NCI-H69 (cell line): ENCODE measurements at regions not wholly inside any gene's neighbourhood (a gene's known extent, or its start where the extent isn't known, plus 50 kb on each side); places are given as distances from the start of the nearest gene placed in this dataset.
A peak's percentile ranks its signal among the peaks of the same experiment; 100 is the strongest.
"Not testable (repeated sequence)": the region's sequence is repeated elsewhere in the genome, so short reads cannot be mapped to it uniquely, and the experiment has no call there.

Experiments
- DNase-seq: peaks from one replicate; lab custom pipeline; 2025; lab: John Stamatoyannopoulos, UW

- DNase-seq = not testable (repeated sequence)
Measured at GRCh38 chr14:105734241-105734640, 207.9 kb downstream of the TMEM121 start.

- DNase-seq = not testable (repeated sequence)
Measured at GRCh38 chr14:105736331-105736730, 209.9 kb downstream of the TMEM121 start.

- DNase-seq = no peak
Measured at GRCh38 chr14:105737504-105738246, 211.3 kb downstream of the TMEM121 start.

GRCh38 chr14:105738638-105739037, 212.3 kb downstream of the TMEM121 start:
- DNase-seq = no peak

- no peak for DNase-seq
Measured at GRCh38 chr14:105739331-105740102, 213.1 kb downstream of the TMEM121 start.

GRCh38 chr14:105740272-105740671, 213.9 kb downstream of the TMEM121 start:
- not testable (repeated sequence) for DNase-seq

GRCh38 chr14:105740961-105741360, 214.6 kb downstream of the TMEM121 start:
- not testable (repeated sequence) for DNase-seq

GRCh38 chr14:105741707-105742530, 215.5 kb downstream of the TMEM121 start:
- DNase-seq = not testable (repeated sequence)

- DNase-seq = no peak
Measured at GRCh38 chr14:105742531-105742848, 216.1 kb downstream of the TMEM121 start.

- DNase-seq = not testable (repeated sequence)
Measured at GRCh38 chr14:105742904-105743701, 216.7 kb downstream of the TMEM121 start.

GRCh38 chr14:105744213-105744787, 217.9 kb downstream of the TMEM121 start:
- DNase-seq = peak; percentile 8

GRCh38 chr14:105745433-105746123, 219.2 kb downstream of the TMEM121 start:
- no peak for DNase-seq

- DNase-seq = no peak
Measured at GRCh38 chr14:105746124-105746514, 219.7 kb downstream of the TMEM121 start.

GRCh38 chr14:105746800-105747502, 220.6 kb downstream of the TMEM121 start:
- not testable (repeated sequence) for DNase-seq

GRCh38 chr14:105747503-105748203, 221.3 kb downstream of the TMEM121 start:
- DNase-seq = not testable (repeated sequence)

- DNase-seq = peak; percentile 85
Measured at GRCh38 chr14:105748204-105748578, 221.8 kb downstream of the TMEM121 start.

- not testable (repeated sequence) for DNase-seq
Measured at GRCh38 chr14:105748710-105749109, 222.3 kb downstream of the TMEM121 start.

GRCh38 chr14:105749870-105750541, 223.6 kb downstream of the TMEM121 start:
- not testable (repeated sequence) for DNase-seq

- DNase-seq = not testable (repeated sequence)
Measured at GRCh38 chr14:105751291-105751751, 224.9 kb downstream of the TMEM121 start.
